NCI-H748 treated with DMSO at 0.1 percent for 48 hours (cell line): ENCODE measurements at regions not wholly inside any gene's neighbourhood (a gene's known extent, or its start where the extent isn't known, plus 50 kb on each side); places are given as distances from the start of the nearest gene placed in this dataset.

Experiments used
- DNase-seq: peaks from one replicate; lab custom pipeline; 2025; lab: John Stamatoyannopoulos, UW

DNA sequence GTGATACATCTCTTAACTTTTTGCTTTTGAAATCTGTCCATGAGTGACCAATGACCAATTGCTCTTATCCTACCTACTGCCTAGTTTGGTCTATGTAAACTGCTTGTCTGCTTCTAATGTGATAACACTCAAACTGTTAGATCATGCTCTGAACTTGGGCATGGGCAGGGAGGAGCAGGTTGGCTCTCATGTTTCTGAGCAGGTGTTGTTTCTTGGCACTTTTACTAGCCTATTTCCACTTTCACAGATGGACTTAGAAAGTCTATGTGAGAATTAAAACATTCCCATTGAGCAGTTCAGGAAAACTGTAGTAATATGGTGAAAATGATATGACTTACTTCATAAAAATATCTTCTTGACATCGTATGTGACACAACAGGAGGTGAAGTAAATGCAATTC is 538.4 kb downstream of the HACE1 start:
- DNase-seq: no peak

DNA sequence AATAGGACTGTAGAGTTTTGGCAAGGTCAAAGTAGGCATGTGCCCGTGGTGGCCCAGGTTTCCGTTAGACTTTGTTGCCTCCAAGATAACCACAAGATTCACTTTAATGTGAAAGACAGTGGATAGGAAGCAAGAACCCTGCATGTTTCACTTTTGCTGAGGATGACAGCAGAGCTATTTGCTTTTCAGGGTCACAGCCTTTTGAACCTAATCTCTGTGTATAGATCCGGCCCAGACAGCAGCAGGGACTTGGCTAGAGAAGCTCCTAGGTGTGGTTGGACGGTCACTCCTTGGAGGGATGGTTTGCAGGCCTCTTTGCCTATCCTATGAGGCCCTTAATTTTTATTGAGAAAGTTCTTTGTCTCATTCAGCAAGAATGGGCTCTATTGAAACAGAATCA is 538.8 kb downstream of the HACE1 start:
- no peak for DNase-seq

DNA sequence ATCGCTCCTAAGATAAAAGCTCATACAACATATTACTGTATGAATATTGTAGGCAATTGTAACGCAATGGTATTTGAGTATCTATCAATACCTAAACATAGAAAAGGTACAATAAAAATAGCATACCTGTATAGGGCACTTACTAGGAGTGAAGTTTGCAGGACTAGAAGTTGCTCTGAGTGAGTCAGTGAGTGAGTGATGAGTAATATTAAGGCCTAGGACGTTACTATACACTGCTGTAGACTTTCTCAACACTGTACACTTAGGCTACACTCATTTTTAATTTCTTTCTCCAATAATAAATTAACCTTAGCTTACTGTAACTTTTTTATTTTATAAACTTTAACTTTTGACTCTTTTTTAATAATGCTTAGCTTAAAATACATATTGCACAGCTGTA is 546.9 kb downstream of the HACE1 start:
- DNase-seq: no peak

DNA sequence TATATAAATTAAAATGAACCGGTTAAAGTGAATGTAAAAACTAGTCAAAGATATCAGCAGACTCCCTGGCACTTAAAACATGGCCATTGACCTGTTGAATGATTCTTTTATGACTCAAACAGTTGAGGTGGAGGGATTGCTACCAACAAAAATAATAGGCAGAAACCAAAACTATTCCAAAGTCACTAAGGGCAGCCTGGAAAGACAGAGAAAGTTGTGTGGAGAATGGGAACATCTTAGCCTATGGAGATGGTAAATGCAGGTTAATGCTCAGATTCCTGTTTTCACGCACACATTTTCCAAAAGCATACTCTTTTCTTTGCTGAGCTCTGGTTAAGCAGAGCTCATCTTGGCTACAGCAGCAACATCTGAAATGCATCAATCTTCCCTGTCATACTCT is 553.5 kb downstream of the HACE1 start:
- DNase-seq: no peak

DNA sequence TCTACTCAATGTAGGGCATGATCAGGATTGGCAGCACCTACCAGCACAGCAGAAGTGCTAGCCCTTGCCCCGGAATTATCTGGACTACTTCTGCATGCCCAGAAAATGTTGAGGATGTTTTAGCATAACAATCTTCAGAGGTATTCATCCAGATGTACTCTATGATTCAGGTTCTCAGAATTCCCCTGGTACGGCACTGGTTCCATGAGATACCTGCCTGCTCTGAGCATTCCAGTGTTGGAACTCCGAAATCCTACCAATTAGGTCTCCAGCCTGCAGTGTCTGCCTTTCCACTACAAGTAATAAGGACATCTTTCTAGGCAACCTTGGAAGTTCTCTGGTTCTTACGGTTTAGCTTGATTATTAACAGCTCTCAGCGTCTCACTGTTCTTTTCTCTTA is 554.5 kb downstream of the HACE1 start:
- no peak for DNase-seq

DNA sequence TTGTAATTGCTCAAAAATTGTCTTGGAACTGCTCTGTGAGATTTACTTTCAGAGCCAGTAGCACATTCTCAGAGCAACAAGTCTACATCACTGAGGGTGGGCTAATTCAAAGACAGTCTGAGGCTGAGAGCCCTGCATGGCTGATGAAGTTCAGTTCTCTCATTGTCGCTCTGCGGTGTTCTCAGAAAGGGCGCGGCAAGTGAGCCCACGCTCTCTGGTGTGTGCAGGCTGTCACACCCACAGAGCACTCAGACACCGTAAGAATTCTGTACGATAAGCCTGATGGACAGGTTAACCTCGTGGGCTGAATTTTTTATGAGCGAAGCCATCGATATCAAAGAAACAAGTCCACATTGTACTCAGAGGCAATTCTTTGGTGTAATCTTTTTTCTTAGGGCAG is 557.8 kb downstream of the HACE1 start:
- no peak for DNase-seq

DNA sequence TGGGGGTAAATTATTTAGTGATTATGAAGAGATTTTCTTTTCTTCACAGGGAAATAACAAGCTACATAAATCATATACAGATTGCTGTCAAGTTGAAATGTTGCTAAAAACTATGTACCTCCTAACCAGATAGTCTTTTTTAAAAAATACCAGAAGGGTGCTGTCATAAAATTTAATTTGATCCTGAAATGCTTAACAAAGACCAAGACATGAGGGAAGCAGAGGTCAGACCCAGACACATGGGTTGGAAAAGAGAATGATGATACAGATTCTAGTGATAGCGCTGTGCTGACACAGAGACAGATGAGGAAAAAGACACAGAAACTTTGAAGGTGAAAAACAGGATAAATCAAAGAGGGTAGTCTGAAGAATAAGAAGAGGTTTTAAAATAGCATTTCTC is 573.1 kb downstream of the HACE1 start:
- DNase-seq: no peak

DNA sequence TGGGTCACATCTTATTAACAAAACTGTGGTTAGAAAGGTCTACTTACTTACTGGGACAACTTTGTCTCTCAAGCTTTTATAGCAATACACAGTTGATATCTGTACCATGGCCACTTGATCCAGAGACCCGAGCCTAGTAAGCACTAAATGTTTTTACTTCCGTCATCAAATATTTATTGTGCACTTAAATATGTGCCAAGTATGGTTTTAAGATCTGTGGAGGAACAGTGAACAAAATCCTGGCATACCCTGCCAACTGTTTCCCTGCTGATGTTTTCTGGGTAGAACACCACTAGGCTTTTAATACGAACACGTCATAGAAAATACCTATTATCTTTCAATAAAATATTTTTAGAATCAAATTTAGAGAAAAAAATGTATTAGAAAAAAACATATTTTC is 574.8 kb downstream of the HACE1 start:
- no peak for DNase-seq

DNA sequence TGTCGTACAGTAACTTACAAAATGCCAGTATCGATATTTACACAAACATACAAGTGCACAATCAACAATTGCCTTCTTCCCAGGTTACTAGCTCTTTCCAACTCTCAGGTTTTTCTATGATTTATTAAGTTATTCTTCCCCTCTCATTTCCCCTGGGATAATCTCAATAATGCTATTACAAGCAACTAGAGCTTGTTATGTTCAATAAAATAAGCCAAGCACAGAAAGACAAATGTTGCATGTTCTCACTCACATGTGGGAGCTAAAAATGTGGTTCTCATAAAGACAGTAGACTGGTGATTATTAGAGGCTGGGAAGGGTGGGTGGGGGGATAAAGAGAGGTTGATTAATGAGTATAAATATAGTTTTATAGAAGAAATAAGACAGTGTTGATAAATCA is 577.1 kb downstream of the HACE1 start:
- no peak for DNase-seq

DNA sequence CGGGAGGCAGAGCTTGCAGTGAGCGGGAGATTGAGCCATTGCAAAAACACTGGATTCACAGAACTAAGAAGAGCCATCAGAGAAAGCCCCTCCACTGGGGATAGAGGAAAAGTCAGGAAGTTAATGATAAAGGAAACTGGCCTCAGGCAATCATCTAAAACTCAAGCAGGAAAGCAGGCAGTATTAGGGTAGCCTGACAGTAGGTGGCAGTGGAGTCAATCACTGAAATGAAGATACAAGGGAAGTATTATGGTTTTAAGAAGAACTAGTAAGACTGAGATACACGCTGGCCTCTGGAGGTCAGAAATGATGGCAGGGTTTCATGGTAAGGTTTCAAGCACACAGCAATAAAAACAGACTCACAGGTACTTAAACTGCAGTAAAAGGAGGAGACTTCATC is 578.3 kb downstream of the HACE1 start:
- DNase-seq: no peak

DNA sequence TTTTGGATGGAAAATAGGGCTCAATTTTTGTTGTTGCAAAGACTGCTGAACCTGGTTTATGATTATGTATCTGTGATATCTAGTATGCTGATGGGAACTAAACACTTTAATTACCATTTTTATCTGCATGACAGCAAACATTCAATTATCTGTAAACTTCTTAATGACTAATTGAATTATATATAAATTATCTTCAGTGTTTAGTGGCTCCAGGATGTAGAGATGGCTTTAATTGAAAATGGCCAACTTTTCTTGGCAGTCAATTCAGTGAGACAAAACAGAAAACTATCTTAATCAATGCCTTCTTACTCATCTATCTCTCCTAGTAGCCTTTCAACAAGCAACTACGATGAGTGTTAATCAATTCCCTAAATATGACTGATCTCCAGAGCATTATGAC is 591.3 kb downstream of the HACE1 start:
- DNase-seq: no peak

DNA sequence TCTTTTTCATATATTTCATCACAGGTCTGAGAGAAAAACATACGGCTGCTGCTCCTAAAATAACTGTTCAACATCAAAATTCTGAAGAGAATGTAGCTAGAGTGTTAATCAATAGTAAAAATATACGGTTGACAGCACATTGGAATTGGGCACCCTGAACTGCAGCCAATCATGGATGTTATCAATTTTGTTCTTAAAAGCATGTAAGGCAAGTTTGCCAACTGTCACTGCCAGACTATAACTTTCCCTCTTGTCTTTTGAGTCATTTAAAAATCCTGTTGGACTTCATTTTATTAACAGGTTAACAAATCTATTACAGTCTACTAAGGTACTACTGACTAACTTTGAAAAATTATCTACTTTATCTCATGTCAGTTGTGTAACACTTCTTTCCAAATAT is 592.8 kb downstream of the HACE1 start:
- no peak for DNase-seq

DNA sequence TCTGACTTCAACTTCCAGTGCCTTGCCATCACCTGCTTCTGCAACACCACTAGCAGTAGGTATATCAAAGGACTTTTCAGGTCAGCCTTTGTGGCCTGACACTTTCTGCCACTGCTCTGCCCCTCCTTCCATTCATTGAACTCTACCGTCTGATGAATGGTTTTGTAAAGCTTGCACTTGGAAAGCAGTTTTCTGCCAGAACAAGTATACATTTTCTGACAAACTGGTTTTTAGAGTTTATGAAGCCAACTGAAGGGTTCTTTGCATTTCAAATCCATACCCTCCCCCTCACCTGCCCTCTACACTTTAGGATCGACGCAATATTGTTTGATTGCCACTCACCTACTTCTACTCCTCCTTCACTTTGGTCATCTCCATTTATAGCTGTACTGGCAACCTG is 603.1 kb downstream of the HACE1 start:
- DNase-seq: no peak

DNA sequence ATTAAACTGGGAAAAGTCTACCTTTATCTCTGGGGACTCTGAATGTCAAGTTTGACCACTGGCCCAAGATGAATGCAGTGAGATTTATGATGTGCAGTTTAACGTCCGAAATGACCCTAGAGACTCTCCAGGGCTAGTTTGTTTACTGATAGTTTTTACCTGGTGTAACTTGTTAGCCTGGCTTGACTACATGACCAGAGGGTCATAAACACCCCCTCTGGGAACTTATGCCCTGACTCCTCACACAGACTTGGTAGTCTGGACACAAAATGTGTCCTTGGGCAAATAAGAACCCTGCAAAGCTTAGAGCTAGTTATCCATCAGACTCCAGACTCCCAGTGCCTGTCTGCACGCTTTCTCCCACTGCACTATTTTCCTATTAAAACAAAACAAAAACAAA is 606.5 kb downstream of the HACE1 start:
- DNase-seq: peak; percentile 15

DNA sequence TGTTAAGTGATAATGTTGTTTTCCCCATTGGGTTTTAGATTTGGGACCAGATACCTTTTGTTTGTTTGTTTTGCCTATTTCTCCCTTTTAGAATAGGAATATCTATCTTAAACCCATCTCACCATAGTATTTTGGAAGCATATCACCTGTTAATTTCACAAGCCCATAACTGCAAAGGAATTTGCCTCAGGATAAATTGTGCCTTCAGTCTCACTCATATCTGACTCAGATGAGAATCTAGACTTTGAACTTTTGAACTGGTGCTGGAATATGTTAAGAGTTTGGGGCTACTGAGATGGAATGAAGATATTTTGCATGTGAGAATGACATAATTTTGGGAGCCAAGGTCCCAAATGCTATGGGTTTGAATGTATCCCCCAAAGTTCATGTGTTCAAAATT is 607.4 kb downstream of the HACE1 start:
- DNase-seq: no peak

DNA sequence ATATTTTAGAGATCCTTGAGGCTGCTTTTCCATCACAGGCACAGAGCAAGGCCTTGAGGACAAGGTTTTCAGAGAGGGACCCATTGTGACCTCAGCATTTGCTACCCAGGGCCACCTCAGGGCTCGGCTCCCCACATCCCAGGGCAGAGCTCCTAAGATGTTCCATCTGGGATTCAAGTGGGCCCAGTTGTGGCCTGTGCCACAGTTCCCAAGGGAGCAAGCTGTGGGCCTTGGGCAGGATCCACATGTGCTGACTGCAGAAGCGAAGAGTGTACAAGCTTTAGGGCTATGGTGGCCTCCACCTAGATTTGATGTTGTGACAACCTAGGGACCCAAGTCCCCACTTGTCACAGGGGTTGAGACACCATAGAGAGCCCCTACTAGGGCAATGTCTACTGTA is 608.1 kb downstream of the HACE1 start:
- no peak for DNase-seq

DNA sequence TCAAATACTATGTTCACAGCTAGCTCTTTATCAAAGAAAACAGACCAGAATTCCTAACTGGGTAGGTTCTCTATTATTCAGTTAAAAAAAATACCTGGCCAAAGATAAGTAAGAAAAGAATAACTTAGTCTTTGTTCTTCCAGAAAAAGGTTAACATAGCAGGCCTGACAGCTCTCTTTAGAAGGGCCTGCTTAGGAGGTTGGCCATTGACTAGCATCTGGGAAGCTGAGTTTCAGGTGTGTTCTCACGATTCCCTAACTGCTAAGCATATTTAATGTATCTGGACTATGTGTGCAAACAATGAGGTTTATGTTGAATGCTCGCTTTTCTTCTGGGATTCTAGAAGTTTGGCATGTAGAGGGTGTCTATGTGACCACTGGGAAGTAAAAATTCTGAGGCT is 618.9 kb downstream of the HACE1 start:
- DNase-seq: no peak

DNA sequence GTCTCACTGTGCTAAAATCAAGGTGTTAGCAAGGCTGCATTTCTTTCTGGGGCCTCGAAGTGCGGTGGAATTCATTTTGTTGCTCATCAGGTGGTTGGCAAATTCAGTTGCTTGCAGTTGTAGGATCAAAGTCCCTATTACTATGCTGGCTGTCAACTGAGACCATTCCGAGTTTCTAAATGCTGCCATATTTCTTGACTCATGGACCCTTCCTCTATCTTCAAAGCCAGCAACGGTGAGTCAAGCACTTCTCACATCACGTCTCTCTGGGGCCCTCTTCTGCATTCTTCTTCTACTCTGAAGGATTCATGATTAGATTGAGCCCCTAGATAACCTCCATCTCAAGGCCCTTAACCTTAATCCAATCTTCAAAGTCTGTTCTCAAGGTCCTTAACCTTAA is 619.7 kb downstream of the HACE1 start:
- DNase-seq: no peak

DNA sequence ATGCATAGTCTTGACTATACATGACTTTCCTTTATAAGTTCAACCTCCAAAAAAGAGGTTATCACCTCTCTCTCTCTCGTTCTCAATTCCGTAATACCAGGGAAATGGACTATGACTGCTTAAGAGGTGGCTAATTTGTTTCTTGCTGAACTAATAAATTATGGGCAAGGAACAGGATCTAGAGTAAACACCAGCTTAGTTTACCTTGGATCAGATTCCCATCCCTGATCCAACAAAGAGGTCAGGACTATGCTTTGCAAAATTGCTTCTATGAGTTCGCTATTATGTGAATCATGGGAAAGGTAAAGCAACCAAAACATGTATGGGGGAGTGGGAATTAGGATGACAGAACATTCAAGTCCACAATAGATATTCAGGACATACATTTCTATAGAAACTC is 630.7 kb downstream of the HACE1 start:
- peak; percentile 97 for DNase-seq

DNA sequence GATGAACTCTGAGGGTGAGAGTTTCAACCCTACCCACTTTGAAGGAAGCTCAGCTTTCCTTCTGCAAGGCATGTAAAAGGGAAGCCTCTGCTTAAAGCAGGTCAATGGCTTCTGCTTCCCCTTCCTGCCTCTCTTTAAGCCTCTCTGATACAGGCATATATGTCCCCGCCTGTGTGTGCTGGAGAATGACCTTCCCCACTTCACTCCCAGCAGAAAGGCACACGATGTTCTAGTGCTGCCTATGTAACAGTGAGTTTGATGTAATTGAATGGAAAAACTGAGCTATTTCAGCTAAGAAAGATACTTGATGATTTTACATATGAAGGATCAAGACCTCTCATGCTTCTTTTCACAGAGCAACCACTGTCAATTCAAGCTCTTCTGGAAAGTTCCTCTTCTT is 632.2 kb downstream of the HACE1 start:
- no peak for DNase-seq

DNA sequence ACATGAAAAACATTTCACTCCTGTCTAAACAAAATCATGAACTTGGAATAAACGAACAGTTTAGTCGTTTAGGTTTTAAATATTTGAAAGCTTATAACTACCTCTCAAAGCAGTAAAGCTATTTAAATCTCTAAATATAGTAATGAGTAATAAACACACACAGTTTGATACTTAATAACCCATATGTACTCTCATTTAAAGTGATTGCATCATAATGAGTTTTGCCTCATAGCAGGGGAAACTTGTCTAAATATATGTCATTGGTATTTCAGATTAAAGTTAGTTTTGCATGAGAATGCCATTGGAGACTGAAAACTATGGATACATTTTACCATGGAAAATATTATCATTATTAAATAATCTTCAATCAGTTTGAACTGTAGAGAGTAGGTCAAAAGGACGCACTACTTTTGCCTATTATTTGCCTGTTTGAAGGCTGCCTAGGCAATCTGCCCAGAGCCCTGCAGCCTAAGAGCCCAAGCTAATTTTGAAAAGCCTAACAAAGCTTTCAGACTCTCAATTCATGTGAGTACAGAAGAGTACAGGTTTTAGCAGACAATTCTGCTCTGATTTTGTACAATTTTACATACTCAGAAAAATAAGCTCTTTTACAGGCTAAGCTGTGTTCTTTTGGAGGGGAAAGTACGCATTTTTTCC is 632.8 kb downstream of the HACE1 start:
- DNase-seq: no peak

DNA sequence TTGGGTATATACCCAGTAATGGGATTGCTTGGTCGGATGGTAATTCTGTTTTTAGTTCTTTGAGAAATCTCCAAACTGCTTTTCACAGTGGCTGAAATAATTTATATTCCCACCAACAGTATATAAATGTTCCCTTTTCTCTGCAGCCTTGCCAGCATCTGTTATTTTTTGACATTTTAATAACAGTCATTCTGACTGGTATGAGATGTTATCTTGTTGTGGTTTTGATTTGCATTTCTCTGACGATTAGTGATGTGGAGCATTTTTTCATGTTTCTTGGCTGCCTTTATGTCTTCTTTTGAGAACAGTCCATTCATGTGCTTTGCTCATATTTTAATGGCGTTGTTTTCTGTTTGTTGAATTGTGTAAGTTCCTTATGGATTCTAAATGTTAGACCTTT is 641.6 kb downstream of the HACE1 start:
- no peak for DNase-seq

DNA sequence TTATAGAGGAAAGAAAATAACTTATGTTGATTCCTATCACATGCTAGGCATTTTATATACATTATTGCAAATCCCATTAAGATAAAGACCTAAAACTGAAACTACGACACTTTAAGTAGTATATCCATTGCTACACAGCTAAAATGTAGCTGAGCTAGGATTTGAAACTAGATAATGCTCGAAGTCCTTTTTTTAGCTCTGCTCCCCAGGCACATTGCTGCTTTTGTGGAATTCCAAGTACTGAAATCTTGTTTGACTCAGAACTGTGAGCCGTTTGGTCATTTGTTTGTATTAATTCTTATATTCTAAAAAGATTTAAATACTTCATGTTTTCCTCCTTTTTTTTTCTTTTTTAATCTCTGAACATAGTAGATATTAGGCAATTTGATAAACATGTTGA is 644.8 kb downstream of the HACE1 start:
- no peak for DNase-seq

DNA sequence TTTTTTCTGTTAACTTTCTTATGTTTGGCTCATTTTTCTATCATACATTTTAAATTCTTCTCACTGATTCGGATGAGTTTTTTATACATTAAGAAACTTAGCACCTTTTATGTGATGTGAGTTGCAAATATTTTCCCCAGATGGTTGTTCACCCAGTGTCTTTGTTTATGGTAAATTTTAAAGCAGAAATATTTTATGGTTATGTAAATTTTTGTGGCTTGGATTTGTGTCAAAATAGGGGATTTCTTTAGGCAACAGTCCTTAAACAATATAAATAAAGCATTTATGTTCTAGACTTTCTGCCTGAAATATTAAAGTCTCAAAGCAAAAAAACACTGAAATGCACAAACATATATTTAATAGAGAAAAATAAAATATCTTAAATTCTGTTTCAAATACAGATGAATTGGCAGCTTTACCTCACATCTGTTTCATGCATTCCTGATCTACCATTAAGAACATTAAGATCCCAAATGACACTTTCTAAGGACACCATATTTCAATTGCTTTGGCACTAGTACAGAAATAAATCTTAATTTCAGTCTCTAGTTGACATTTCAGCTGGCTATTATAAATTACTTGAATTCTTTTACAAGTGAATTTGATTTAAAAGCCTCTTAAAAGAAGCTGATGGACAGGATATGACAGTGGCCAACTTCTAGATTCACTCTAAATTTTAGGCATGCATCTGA is 646.6 kb downstream of the HACE1 start:
- no peak for DNase-seq
